PC-3 (cell line): ENCODE measurements at regions not wholly inside any gene's neighbourhood (a gene's known extent, or its start where the extent isn't known, plus 50 kb on each side); places are given as distances from the start of the nearest gene placed in this dataset.

Source experiments
- ATAC-seq: fragments of 200-7000 bp; cut with Tn5 transposase; 2 replicates; pipeline ENCODE4 v1.9.1; 2020; ENCODE audit warnings: mild to moderate bottlenecking, moderate library complexity
- BruUV-seq: library from RNA; stranded (reverse); fragments of 400-500 nt; replicated peaks from 2 replicates; lab custom pipeline; 2021; lab: Mats Ljungman, UMichigan
- CTCF ChIA-PET: fragments of 300-600 bp; sonication (Branson Sonifier 250); formaldehyde crosslinking; loops from one replicate; lab custom pipeline; 2022; ENCODE audit warnings: antibody characterized with exemption; lab: Charles Lee
- POLR2A ChIA-PET: fragments of 300-600 bp; sonication (Branson Sonifier 250); formaldehyde crosslinking; loops from one replicate; lab custom pipeline; 2022; ENCODE audit warnings: antibody characterized with exemption; ENCODE audit not compliant: unreplicated experiment; lab: Charles Lee
- DNase-seq: peaks from one replicate; pipeline ENCODE4 v3.0.0-alpha.2; 2015
- H2AFZ ChIP-seq: fragments of 300-600 bp; sonication (generic); 2 replicates; pipeline ENCODE4 v1.6.0; 2016; ENCODE audit warnings: antibody characterized with exemption, low read length
- H3F3A ChIP-seq: fragments of 300-600 bp; sonication (generic); one replicate; pipeline ENCODE4 v1.6.0; 2017; ENCODE audit warnings: antibody characterized with exemption, low read length, control low read depth, mild to moderate bottlenecking; ENCODE audit not compliant: unreplicated experiment
- H3K27ac ChIP-seq: fragments of 300-600 bp; sonication (generic); 2 replicates; pipeline ENCODE4 v1.5.1; 2016; ENCODE audit warnings: mild to moderate bottlenecking, low read length
- H3K27me3 ChIP-seq: fragments of 300-600 bp; sonication (generic); 2 replicates; pipeline ENCODE4 v1.6.1; 2016; ENCODE audit warnings: low read length, mixed read lengths
- H3K36me3 ChIP-seq: fragments of 300-600 bp; sonication (generic); 2 replicates; pipeline ENCODE4 v1.6.1; 2016; ENCODE audit warnings: low read depth, mixed run types, low read length, mixed read lengths
- H3K4me1 ChIP-seq: fragments of 300-600 bp; sonication (generic); 2 replicates; pipeline ENCODE4 v1.5.1; 2016; ENCODE audit warnings: low read length; ENCODE audit not compliant: insufficient read depth
- H3K4me2 ChIP-seq: fragments of 300-600 bp; sonication (generic); 2 replicates; pipeline ENCODE4 v1.6.0; 2016; ENCODE audit warnings: low read length
- H3K4me3 ChIP-seq: fragments of 300-600 bp; sonication (generic); 2 replicates; pipeline ENCODE4 v1.5.1; 2016; ENCODE audit warnings: mild to moderate bottlenecking, low read length, mixed read lengths
- H3K79me2 ChIP-seq: fragments of 300-600 bp; sonication (generic); 2 replicates; pipeline ENCODE4 v1.6.1; 2017; ENCODE audit warnings: low read length, mixed read lengths
- H3K9ac ChIP-seq: fragments of 300-600 bp; sonication (generic); 2 replicates; pipeline ENCODE4 v1.6.0; 2016; ENCODE audit warnings: mild to moderate bottlenecking, low read length
- H3K9me2 ChIP-seq: fragments of 300-600 bp; sonication (generic); replicated peaks from 2 replicates; pipeline ENCODE4 v1.6.1; 2016; ENCODE audit warnings: mixed run types, low read length, mixed read lengths
- H3K9me3 ChIP-seq: fragments of 300-600 bp; sonication (generic); 2 replicates; pipeline ENCODE4 v1.6.1; 2016; ENCODE audit warnings: low read length, mixed read lengths
- H4K20me1 ChIP-seq: fragments of 300-600 bp; sonication (generic); 2 replicates; pipeline ENCODE4 v1.6.1; 2016; ENCODE audit warnings: low read length, mixed read lengths
- EZH2 ChIP-seq: fragments of 300-600 bp; sonication (generic); IDR thresholded peaks from one replicate; pipeline ENCODE4 v1.6.1; 2017; ENCODE audit warnings: antibody characterized with exemption, mild to moderate bottlenecking, low read length; ENCODE audit not compliant: unreplicated experiment
- EZH2phosphoT487 ChIP-seq: fragments of 300-600 bp; sonication (generic); IDR thresholded peaks from 2 replicates; pipeline ENCODE4 v1.6.1; 2018; ENCODE audit warnings: mild to moderate bottlenecking, antibody characterized with exemption, low read length, borderline replicate concordance
- intact Hi-C: fragments of 100-400 bp; cut with micrococcal nuclease; formaldehyde crosslinking; loops from 2 replicates; pipeline ENCODE4 v1.9.0; 2023
- TF ChIP-seq, protein P1 (sequence below): fragments of 300-600 bp; sonication (generic); conservative IDR thresholded peaks from 2 replicates; pipeline ENCODE4 v1.5.1; 2017; ENCODE audit warnings: antibody characterized with exemption, low read depth, mild to moderate bottlenecking, low read length

DNA sequence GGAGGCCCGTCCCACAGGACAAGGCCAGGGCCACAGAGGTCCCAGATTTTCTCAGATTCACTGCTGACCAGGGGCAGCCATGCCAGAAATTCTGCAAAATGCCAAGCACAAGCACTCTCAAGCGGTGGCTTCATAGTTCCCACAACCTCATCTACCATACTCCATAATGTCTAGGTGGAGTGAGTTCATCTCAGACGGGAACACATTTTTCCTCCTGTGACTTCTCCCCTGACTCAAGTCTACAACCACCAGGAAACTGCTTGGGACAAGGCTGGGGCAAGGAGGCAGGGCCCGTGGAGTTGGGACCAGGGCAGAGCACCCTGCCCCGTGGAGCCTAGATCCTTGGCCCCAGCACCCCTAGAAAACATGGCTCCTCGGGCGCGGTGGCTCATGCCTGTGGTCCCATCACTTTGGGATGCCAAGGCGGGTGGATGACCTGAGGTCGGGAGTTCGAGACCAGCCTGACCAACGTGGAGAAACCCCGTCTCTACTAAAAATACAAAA, 150.7 kb upstream of the HAAO start:
- no TSS peak for BruUV-seq

DNA sequence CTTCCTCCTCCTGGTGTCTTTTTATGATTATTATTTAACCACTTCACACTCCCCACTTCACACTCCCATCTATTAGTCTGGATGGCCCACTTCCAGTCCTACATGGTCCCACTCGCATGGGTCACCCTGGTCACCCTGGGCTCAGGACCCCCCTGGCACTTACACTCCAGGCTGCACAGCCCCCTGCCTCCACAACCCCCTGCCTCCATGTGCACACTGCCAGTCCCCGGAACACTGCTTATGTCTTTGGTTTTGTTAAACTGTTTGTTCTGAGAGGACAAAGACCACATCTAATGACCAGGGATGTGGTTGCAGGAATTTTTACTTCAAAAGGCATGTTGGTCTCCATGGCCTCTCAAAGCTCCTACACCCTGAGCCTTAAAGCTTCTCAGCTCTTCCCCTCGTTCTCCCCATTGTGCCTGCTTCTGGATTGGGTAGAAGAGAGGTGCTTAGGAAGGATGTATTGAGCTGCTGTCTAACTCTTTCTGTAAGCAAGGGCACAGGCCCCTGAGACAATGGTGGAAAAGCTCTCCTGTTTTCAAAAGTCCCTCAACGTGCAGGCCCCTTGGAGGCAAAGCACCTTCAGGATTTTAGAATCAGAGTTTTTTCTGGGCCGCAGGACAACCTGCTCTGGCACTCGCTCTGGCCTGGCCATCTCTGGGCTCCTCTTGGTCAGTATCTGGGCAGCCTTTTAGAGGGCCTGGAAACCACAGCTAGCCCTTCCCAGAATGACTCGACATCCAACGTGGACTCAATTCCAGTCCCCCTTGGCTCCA, 150.0 kb upstream of the HAAO start:
- BruUV-seq: no TSS peak
- H3K4me3 ChIP-seq: no peak overlapping the region
- no peaks in the 10 kb centered on the region for H3K79me2 ChIP-seq
- TF ChIP-seq, protein P1, sequence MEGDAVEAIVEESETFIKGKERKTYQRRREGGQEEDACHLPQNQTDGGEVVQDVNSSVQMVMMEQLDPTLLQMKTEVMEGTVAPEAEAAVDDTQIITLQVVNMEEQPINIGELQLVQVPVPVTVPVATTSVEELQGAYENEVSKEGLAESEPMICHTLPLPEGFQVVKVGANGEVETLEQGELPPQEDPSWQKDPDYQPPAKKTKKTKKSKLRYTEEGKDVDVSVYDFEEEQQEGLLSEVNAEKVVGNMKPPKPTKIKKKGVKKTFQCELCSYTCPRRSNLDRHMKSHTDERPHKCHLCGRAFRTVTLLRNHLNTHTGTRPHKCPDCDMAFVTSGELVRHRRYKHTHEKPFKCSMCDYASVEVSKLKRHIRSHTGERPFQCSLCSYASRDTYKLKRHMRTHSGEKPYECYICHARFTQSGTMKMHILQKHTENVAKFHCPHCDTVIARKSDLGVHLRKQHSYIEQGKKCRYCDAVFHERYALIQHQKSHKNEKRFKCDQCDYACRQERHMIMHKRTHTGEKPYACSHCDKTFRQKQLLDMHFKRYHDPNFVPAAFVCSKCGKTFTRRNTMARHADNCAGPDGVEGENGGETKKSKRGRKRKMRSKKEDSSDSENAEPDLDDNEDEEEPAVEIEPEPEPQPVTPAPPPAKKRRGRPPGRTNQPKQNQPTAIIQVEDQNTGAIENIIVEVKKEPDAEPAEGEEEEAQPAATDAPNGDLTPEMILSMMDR: no peak
- TF ChIP-seq EZH2phosphoT487: no peak
- TF ChIP-seq EZH2: no peak
- no peak for ATAC-seq
- ChIA-PET CTCF (no interaction called here), POLR2A (no interaction called here)
- no peaks in the 10 kb centered on the region for H3K9me2 ChIP-seq
- no peak overlapping the region for H2AFZ ChIP-seq
- no peaks in the 10 kb centered on the region for H3F3A ChIP-seq
- H3K27me3 ChIP-seq: no peaks in the 10 kb centered on the region
- H3K27ac ChIP-seq: no peak overlapping the region
- no peaks in the 10 kb centered on the region for H3K4me1 ChIP-seq
- no peaks in the 10 kb centered on the region for H4K20me1 ChIP-seq
- no peak overlapping the region for H3K9ac ChIP-seq
- no peaks in the 10 kb centered on the region for H3K9me3 ChIP-seq
- DNase-seq: no peak
- H3K4me2 ChIP-seq: no peak overlapping the region
- intact Hi-C loops: loop anchor here (5.0 kb wide), 1 partner anchor 85 kb away; no protein-coding TSS in a partner anchor
- H3K36me3 ChIP-seq: no peaks in the 10 kb centered on the region

More for the DNA sequence above, 150.7 kb upstream of the HAAO start:
- intact Hi-C loops: loop anchor here (5.0 kb wide), 1 partner anchor 86 kb away; no protein-coding TSS in a partner anchor
- no peaks in the 10 kb centered on the region for H3K79me2 ChIP-seq
- H3K9me3 ChIP-seq: no peaks in the 10 kb centered on the region
- TF ChIP-seq, protein P1: no peak
- TF ChIP-seq EZH2 (no peak), EZH2phosphoT487 (no peak)
- ChIA-PET POLR2A (no interaction called here), CTCF (interaction anchor here (0.7 kb wide), 1 partner anchor 205 kb away, joined by 4 read pairs; no protein-coding TSS in a partner anchor)
- H3K4me1 ChIP-seq: no peaks in the 10 kb centered on the region
- no peaks in the 10 kb centered on the region for H3K9me2 ChIP-seq
- no peak overlapping the region for H3K27ac ChIP-seq
- H3F3A ChIP-seq: no peaks in the 10 kb centered on the region
- H3K36me3 ChIP-seq: no peaks in the 10 kb centered on the region
- no peak overlapping the region for H3K9ac ChIP-seq
- H4K20me1 ChIP-seq: no peaks in the 10 kb centered on the region
- no peaks in the 10 kb centered on the region for H3K27me3 ChIP-seq
- H2AFZ ChIP-seq: no peak overlapping the region
- H3K4me2 ChIP-seq: no peak overlapping the region
- ATAC-seq (no peak), DNase-seq (no peak)
- no peak overlapping the region for H3K4me3 ChIP-seq

DNA sequence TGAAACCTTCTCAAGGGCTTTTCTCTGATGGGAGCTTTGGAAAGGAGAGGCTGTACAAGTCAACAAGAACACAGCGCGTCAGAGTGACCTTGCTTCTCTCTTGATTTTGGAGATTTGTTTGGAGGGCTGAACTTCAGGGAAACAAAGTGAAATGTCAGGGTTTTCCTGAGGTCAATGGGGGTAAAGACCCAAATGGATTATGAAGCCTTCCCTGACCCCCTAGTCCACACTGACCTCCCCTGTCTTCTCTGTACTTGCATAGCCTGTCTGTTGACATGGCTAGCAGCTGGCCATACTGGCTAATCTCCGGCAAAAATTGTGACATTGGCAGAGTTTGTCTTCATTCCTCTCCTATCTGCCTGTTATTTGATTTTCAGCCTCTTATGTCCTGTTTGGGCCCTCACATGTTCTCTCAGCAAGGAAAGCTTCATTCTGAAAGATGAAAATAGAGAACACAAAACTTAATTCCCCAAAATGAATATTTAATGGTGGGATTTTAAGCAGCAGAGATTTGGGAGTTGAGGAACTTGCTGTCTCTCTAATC, 149.3 kb upstream of the HAAO start:
- TF ChIP-seq EZH2phosphoT487 (no peak), EZH2 (no peak)
- TF ChIP-seq, protein P1: no peak
- H3K4me3 ChIP-seq: no peak overlapping the region
- H3K9ac ChIP-seq: no peak overlapping the region
- no peaks in the 10 kb centered on the region for H3K79me2 ChIP-seq
- no peaks in the 10 kb centered on the region for H3F3A ChIP-seq
- no peaks in the 10 kb centered on the region for H3K4me1 ChIP-seq
- POLR2A ChIA-PET: no interaction called here
- no peaks in the 10 kb centered on the region for H3K27me3 ChIP-seq
- H3K9me2 ChIP-seq: no peaks in the 10 kb centered on the region
- no peaks in the 10 kb centered on the region for H3K36me3 ChIP-seq
- H2AFZ ChIP-seq: no peak overlapping the region
- no TSS peak for BruUV-seq
- no peak for DNase-seq
- no peaks in the 10 kb centered on the region for H4K20me1 ChIP-seq
- no peaks in the 10 kb centered on the region for H3K9me3 ChIP-seq
- no peak overlapping the region for H3K4me2 ChIP-seq
- intact Hi-C loops: loop anchor here (5.0 kb wide), 1 partner anchor 84 kb away; no protein-coding TSS in a partner anchor
- no peak overlapping the region for H3K27ac ChIP-seq
- CTCF ChIA-PET: no interaction called here
- ATAC-seq: no peak
